ENCODE measurements at regions not wholly inside any gene's neighbourhood (a gene's known extent, or its start where the extent isn't known, plus 50 kb on each side); places are given as distances from the start of the nearest gene placed in this dataset.

DNA sequence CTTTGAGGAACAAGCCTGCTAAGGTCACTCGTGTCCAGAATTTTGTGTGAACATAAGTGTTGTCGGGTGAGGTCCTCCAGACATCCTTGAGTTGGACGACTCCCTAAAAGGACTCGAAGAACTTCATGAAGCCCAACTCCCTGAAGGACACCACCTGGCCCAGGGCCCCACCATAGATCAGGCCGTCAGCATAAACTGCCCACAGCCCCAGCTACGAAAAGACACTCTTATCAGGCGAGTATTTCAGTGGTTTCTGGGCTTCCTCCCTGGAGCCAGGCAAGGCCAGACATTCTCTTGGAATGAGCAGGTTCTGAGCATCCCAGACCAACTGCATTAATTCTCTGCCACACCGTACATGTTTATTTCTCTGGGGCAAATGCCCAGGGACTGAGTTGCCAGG is 170.1 kb downstream of the IGLL1 start:
- TF ChIP-seq GATA2 (IDR thresholded peaks at IDR 0.05; ENCODE audit: low read depth, low read length), result no peak
- no peak for TF ChIP-seq GATA3 (IDR thresholded peaks at IDR 0.05; ENCODE audit: low read depth, low read length)
